GM12878 (cell line): ENCODE measurements at regions not wholly inside any gene's neighbourhood (a gene's known extent, or its start where the extent isn't known, plus 50 kb on each side); places are given as distances from the start of the nearest gene placed in this dataset.

Experiments
- ATAC-seq: fragments of 200-7000 bp; cut with Tn5 transposase; 3 replicates; pipeline ENCODE4 v1.9.1; 2020; ENCODE audit warnings: mild to moderate bottlenecking, moderate library complexity
- BruUV-seq: library from RNA; stranded (reverse); fragments of 400-500 nt; replicated peaks from 2 replicates; lab custom pipeline; 2021; lab: Mats Ljungman, UMichigan
- CTCF ChIA-PET: fragments of 300-600 bp; sonication (Branson Sonifier 250); formaldehyde crosslinking; extraction: SDS; loops from one replicate; lab custom pipeline; 2021; ENCODE audit warnings: inconsistent platforms; lab: Yijun Ruan, JAX
- POLR2A ChIA-PET: fragments of 350-600 bp; formaldehyde crosslinking; extraction: SDS; loops from one replicate; lab custom pipeline; 2021; ENCODE audit warnings: inconsistent platforms; lab: Charles Lee
- RAD21 ChIA-PET: fragments of 300-600 bp; sonication (Branson Sonifier 250); formaldehyde crosslinking; loops from one replicate; lab custom pipeline; 2023; ENCODE audit warnings: antibody characterized with exemption; ENCODE audit not compliant: unreplicated experiment; lab: Charles Lee
- SMC1A ChIA-PET: fragments of 300-600 bp; sonication (Branson Sonifier 250); formaldehyde crosslinking; loops from one replicate; lab custom pipeline; 2023; ENCODE audit not compliant: unreplicated experiment, uncharacterized antibody; lab: Charles Lee
- DNase-seq: peaks from one replicate; pipeline ENCODE4 v3.0.0-alpha.2; 2011; ENCODE audit warnings: low read depth, low spot score
- FAIRE-seq: peaks from 3 replicates; lab custom pipeline; 2011; peaks lifted over from hg19 to GRCh38; lab: Jason Lieb, UNC
- H2AFZ ChIP-seq: 2 replicates; pipeline ENCODE4 v1.6.0; 2011; ENCODE audit warnings: low read depth, low read length, control low read depth; ENCODE audit not compliant: control insufficient read depth
- H3K27ac ChIP-seq: 2 replicates; pipeline ENCODE4 v1.5.1; 2011; ENCODE audit warnings: control low read depth; ENCODE audit not compliant: control insufficient read depth, insufficient read depth
- H3K27me3 ChIP-seq, 2 experiments: replicated peaks in 1 of 2; 2 replicates each; pipeline versions ENCODE4 v1.6.0 to v1.6.1; 2011; ENCODE audit warnings: low read length in 1 of 2; ENCODE audit not compliant: control insufficient read depth in 2 of 2, insufficient read depth in 2 of 2
- H3K36me3 ChIP-seq, 2 experiments: 2 replicates each; pipeline ENCODE4 v1.5.1; 2011; ENCODE audit warnings: low read length in 1 of 2; ENCODE audit not compliant: control insufficient read depth in 2 of 2, insufficient read depth in 2 of 2
- H3K4me1 ChIP-seq: 2 replicates; pipeline ENCODE4 v1.6.1; 2011; ENCODE audit warnings: mild to moderate bottlenecking, low read length, moderate library complexity, mixed read lengths; ENCODE audit not compliant: control insufficient read depth, insufficient read depth
- H3K4me2 ChIP-seq: 2 replicates; pipeline ENCODE4 v1.6.0; 2011; ENCODE audit warnings: control low read depth; ENCODE audit not compliant: control insufficient read depth, insufficient read depth
- H3K4me3 ChIP-seq: fragments of 200-600 bp; sonication (generic); 2 replicates; pipeline ENCODE4 v1.5.1; 2016
- H3K79me2 ChIP-seq: 2 replicates; pipeline ENCODE4 v1.6.0; 2011; ENCODE audit warnings: low read length; ENCODE audit not compliant: control insufficient read depth, insufficient read depth
- H3K9ac ChIP-seq: 2 replicates; pipeline ENCODE4 v1.8.0; 2011; ENCODE audit warnings: low read length, control low read depth, mixed read lengths; ENCODE audit not compliant: control insufficient read depth, insufficient read depth
- H3K9me3 ChIP-seq: replicated peaks from 3 replicates; pipeline ENCODE4 v1.5.1; 2011; ENCODE audit warnings: mild to moderate bottlenecking, low read length; ENCODE audit not compliant: control insufficient read depth, insufficient read depth
- H4K20me1 ChIP-seq: 2 replicates; pipeline ENCODE4 v1.6.0; 2011; ENCODE audit not compliant: control insufficient read depth, insufficient read depth
- EGR1 ChIP-seq, 2 experiments: IDR thresholded peaks; 1 replicate in 1 of 2; 2 replicates in 1 of 2; pipeline ENCODE4 v1.6.1; 2011 to 2012; ENCODE audit warnings: low read depth in 2 of 2, low read length in 2 of 2, borderline replicate concordance in 1 of 2, mild to moderate bottlenecking in 1 of 2, moderate library complexity in 1 of 2
- NFIC ChIP-seq: IDR thresholded peaks from 2 replicates; pipeline ENCODE4 v1.6.1; 2012; ENCODE audit warnings: low read depth, mild to moderate bottlenecking, inconsistent platforms, low read length, moderate library complexity
- PKNOX1 ChIP-seq: fragments of 450-650 bp; IDR thresholded peaks from 2 replicates; pipeline ENCODE4 v1.6.1; 2016; ENCODE audit warnings: mild to moderate bottlenecking
- POLR2A ChIP-seq: IDR thresholded peaks from 2 replicates; pipeline ENCODE4 v1.6.1; 2011; ENCODE audit warnings: low read depth, mild to moderate bottlenecking, low read length
- WGBS: methylation state at CpG from one replicate; pipeline ENCODE4 v1.1.6; 2016; ENCODE audit warnings: low lambda C conversion rate; ENCODE audit not compliant: insufficient replicate concordance, insufficient coverage; ENCODE audit errors: missing lambda C conversion rate; 5-methylcytosine and 5-hydroxymethylcytosine counted together
- in situ Hi-C: fragments of 300-500 bp; cut with MboI; formaldehyde crosslinking; loops from 9 replicates; pipeline ENCODE4 v1.14.3; 2018; ENCODE audit warnings: mixed read lengths
- intact Hi-C: fragments of 100-400 bp; cut with micrococcal nuclease; formaldehyde crosslinking; loops from one replicate; pipeline ENCODE4 v1.14.2; 2022; ENCODE audit not compliant: unreplicated experiment
- TF ChIP-seq, protein P1 (sequence below): IDR thresholded peaks from 2 replicates; pipeline ENCODE4 v1.6.1; 2011; ENCODE audit warnings: low read depth, low read length, improper control_type of control experiment, borderline replicate concordance
- TF ChIP-seq, protein P2 (sequence below): fragments of 450-650 bp; IDR thresholded peaks from 2 replicates; pipeline ENCODE4 v1.6.1; 2017; ENCODE audit warnings: borderline replicate concordance

- SMC1A ChIA-PET, result no interaction called here
- Histone ChIP-seq H3K9ac (no peak overlapping the region), H3K79me2 (no peaks in the 10 kb centered on the region), H3K4me1 (no peaks in the 10 kb centered on the region)
- no TSS peak for BruUV-seq
- TF ChIP-seq POLR2A (no peak), NFIC (no peak), PKNOX1 (no peak), EGR1 (IDR thresholded peaks at IDR 0.05; ENCODE audit: borderline replicate concordance in 1 of 2, low read depth in 2 of 2, low read length in 2 of 2) (no peak)
- TF ChIP-seq, protein P1, sequence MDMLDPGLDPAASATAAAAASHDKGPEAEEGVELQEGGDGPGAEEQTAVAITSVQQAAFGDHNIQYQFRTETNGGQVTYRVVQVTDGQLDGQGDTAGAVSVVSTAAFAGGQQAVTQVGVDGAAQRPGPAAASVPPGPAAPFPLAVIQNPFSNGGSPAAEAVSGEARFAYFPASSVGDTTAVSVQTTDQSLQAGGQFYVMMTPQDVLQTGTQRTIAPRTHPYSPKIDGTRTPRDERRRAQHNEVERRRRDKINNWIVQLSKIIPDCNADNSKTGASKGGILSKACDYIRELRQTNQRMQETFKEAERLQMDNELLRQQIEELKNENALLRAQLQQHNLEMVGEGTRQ, result no peak
- TF ChIP-seq, protein P2, sequence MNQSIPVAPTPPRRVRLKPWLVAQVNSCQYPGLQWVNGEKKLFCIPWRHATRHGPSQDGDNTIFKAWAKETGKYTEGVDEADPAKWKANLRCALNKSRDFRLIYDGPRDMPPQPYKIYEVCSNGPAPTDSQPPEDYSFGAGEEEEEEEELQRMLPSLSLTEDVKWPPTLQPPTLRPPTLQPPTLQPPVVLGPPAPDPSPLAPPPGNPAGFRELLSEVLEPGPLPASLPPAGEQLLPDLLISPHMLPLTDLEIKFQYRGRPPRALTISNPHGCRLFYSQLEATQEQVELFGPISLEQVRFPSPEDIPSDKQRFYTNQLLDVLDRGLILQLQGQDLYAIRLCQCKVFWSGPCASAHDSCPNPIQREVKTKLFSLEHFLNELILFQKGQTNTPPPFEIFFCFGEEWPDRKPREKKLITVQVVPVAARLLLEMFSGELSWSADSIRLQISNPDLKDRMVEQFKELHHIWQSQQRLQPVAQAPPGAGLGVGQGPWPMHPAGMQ, result no peak
- TF ChIP-seq, all 136 proteins: peak for 0
- no peak for ATAC-seq
- no peak overlapping the region for H3K4me3 ChIP-seq
- no peaks in the 10 kb centered on the region for H3K36me3 ChIP-seq
- no peak for FAIRE-seq
- H3K27ac ChIP-seq, result no peak overlapping the region
- ChIA-PET POLR2A (no interaction called here), RAD21 (no interaction called here), CTCF (interaction anchor here (1.1 kb wide), 1 partner anchor 9 kb away, joined by 3 read pairs; no protein-coding TSS in a partner anchor)
- in situ Hi-C loops, result no loop called here
- intact Hi-C loops, result no loop called here
- DNase-seq, result no peak
- no peak overlapping the region for H2AFZ ChIP-seq
- no peaks in the 10 kb centered on the region for H4K20me1 ChIP-seq
- no peak overlapping the region for H3K4me2 ChIP-seq
- WGBS, result 24% methylated on average over 4 of the region's 4 CpGs
- H3K27me3 ChIP-seq, result no peaks in the 10 kb centered on the region
- H3K9me3 ChIP-seq, result no peaks in the 10 kb centered on the region
Measured at GRCh38 chr4:124157396-124158083, 555.0 kb downstream of the ANKRD50 start.
